ENCODE measurements at regions not wholly inside any gene's neighbourhood (a gene's known extent, or its start where the extent isn't known, plus 50 kb on each side); places are given as distances from the start of the nearest gene placed in this dataset.
"Not testable (repeated sequence)": the region's sequence is repeated elsewhere in the genome, so short reads cannot be mapped to it uniquely, and the experiment has no call there.

- no peak for DNase-seq
Measured at GRCh38 chr20:40056171-40056570, 632.9 kb downstream of the MAFB start.

GRCh38 chr20:40055711-40056110 is 633.3 kb downstream of the MAFB start:
- no peak for DNase-seq

- DNase-seq: no peak
Measured at GRCh38 chr20:40054311-40054710, 634.7 kb downstream of the MAFB start.

- DNase-seq: no peak
Measured at GRCh38 chr20:40050596-40050995, 638.4 kb downstream of the MAFB start.

- no peak for DNase-seq
Measured at GRCh38 chr20:40049854-40050253, 639.2 kb downstream of the MAFB start.

GRCh38 chr20:40046703-40047102 is 642.3 kb downstream of the MAFB start:
- DNase-seq: no peak

GRCh38 chr20:40037511-40037910 is 651.5 kb downstream of the MAFB start:
- DNase-seq: no peak

GRCh38 chr20:40029589-40029988 is 659.4 kb downstream of the MAFB start:
- DNase-seq: no peak

- no peak for DNase-seq
Measured at GRCh38 chr20:40019510-40019909, 669.5 kb downstream of the MAFB start.

GRCh38 chr20:40017765-40018164 is 671.3 kb downstream of the MAFB start:
- DNase-seq: no peak

GRCh38 chr20:40016890-40017289 is 672.1 kb downstream of the MAFB start:
- DNase-seq: no peak

GRCh38 chr20:40016392-40016791 is 672.6 kb downstream of the MAFB start:
- DNase-seq: no peak

GRCh38 chr20:40012026-40012425 is 677.0 kb downstream of the MAFB start:
- DNase-seq: not testable (repeated sequence)

- DNase-seq: no peak
Measured at GRCh38 chr20:40010483-40010882, 678.6 kb downstream of the MAFB start.

GRCh38 chr20:40009542-40009941 is 679.5 kb downstream of the MAFB start:
- no peak for DNase-seq

GRCh38 chr20:40008177-40008576 is 680.9 kb downstream of the MAFB start:
- no peak for DNase-seq

GRCh38 chr20:40006168-40006860 is 682.7 kb downstream of the MAFB start:
- DNase-seq: no peak

- not testable (repeated sequence) for DNase-seq
Measured at GRCh38 chr20:40004092-40004491, 684.9 kb downstream of the MAFB start.

- no peak for DNase-seq
Measured at GRCh38 chr20:39993742-39994141, 695.3 kb downstream of the MAFB start.

GRCh38 chr20:39990692-39991091 is 698.3 kb downstream of the MAFB start:
- DNase-seq: no peak

GRCh38 chr20:39988991-39989390 is 700.0 kb downstream of the MAFB start:
- no peak for DNase-seq

GRCh38 chr20:39986173-39986904 is 702.7 kb downstream of the MAFB start:
- no peak for DNase-seq

- DNase-seq: no peak
Measured at GRCh38 chr20:39985271-39985827, 703.7 kb downstream of the MAFB start.

GRCh38 chr20:39983655-39984054 is 705.4 kb downstream of the MAFB start:
- DNase-seq: no peak

Measured in occipital lobe (tissue), 1 donor.